ENCODE measurements at regions not wholly inside any gene's neighbourhood (a gene's known extent, or its start where the extent isn't known, plus 50 kb on each side); places are given as distances from the start of the nearest gene placed in this dataset.
A peak's percentile ranks its signal among the peaks of the same experiment; 100 is the strongest.

GRCh38 chr5:86977190-86977589 is 290.5 kb upstream of the RASA1 start:
- Histone ChIP-seq H2AFZ (ENCODE audit: low read length) (no peak overlapping the region), H3K36me3 (ENCODE audit: control insufficient read depth, insufficient read depth, low read length) (no peaks in the 10 kb centered on the region), H3K27me3 (ENCODE audit: control insufficient read depth, insufficient read depth, low read length) (no peaks in the 10 kb centered on the region), H3K4me2 (ENCODE audit: extremely low read depth, insufficient read depth, low read length) (no peak overlapping the region), H3K4me3 (replicated peaks in 1 of 4; ENCODE audit: control extremely low read depth in 1 of 4, insufficient read depth in 1 of 4, low read depth in 3 of 4, low read length in 4 of 4) (no peak overlapping the region), H3K9me3 (ENCODE audit: control insufficient read depth, insufficient read depth, low read depth, low read length) (no peaks in the 10 kb centered on the region), H3K9ac (ENCODE audit: insufficient read depth, low read length) (no peak overlapping the region), H3K79me2 (ENCODE audit: control insufficient read depth, insufficient read depth, low read length) (no peaks in the 10 kb centered on the region), H3K27ac (ENCODE audit: insufficient read depth, low read length) (no peak overlapping the region), H4K20me1 (ENCODE audit: control insufficient read depth, extremely low read depth, insufficient read depth, low read length) (no peaks in the 10 kb centered on the region), H3K4me1 (ENCODE audit: control insufficient read depth, extremely low read depth, insufficient read depth, low read length) (no peaks in the 10 kb centered on the region)
- DNase-seq (ENCODE audit: low read depth in 2 of 2) = peak in 1 of 2 donors; percentile 37
- no peak for TF ChIP-seq CTCF (conservative IDR thresholded peaks at IDR 0.05 in 1 of 2, IDR thresholded peaks at IDR 0.05 in 1 of 2; ENCODE audit: low read depth in 1 of 2, low read length in 2 of 2)
- no peak for TF ChIP-seq EZH2 (IDR thresholded peaks at IDR 0.05; ENCODE audit: low read length, missing control alignments)

GRCh38 chr5:86977808-86978207 is 289.9 kb upstream of the RASA1 start:
- Histone ChIP-seq H3K27me3 (ENCODE audit: control insufficient read depth, insufficient read depth, low read length) (no peaks in the 10 kb centered on the region), H2AFZ (ENCODE audit: low read length) (no peak overlapping the region), H3K9ac (ENCODE audit: insufficient read depth, low read length) (no peak overlapping the region), H3K36me3 (ENCODE audit: control insufficient read depth, insufficient read depth, low read length) (no peaks in the 10 kb centered on the region), H3K9me3 (ENCODE audit: control insufficient read depth, insufficient read depth, low read depth, low read length) (no peaks in the 10 kb centered on the region), H3K79me2 (ENCODE audit: control insufficient read depth, insufficient read depth, low read length) (no peaks in the 10 kb centered on the region), H4K20me1 (ENCODE audit: control insufficient read depth, extremely low read depth, insufficient read depth, low read length) (no peaks in the 10 kb centered on the region), H3K4me3 (replicated peaks in 1 of 4; ENCODE audit: control extremely low read depth in 1 of 4, insufficient read depth in 1 of 4, low read depth in 3 of 4, low read length in 4 of 4) (no peak overlapping the region), H3K27ac (ENCODE audit: insufficient read depth, low read length) (no peak overlapping the region), H3K4me1 (ENCODE audit: control insufficient read depth, extremely low read depth, insufficient read depth, low read length) (no peaks in the 10 kb centered on the region), H3K4me2 (ENCODE audit: extremely low read depth, insufficient read depth, low read length) (no peak overlapping the region)
- TF ChIP-seq EZH2 (IDR thresholded peaks at IDR 0.05; ENCODE audit: low read length, missing control alignments) (no peak), CTCF (conservative IDR thresholded peaks at IDR 0.05 in 1 of 2, IDR thresholded peaks at IDR 0.05 in 1 of 2; ENCODE audit: low read depth in 1 of 2, low read length in 2 of 2) (no peak)
- DNase-seq (ENCODE audit: low read depth in 2 of 2) = no peak

- Histone ChIP-seq H3K9ac (ENCODE audit: insufficient read depth, low read length) (no peak overlapping the region), H3K9me3 (ENCODE audit: control insufficient read depth, insufficient read depth, low read depth, low read length) (no peaks in the 10 kb centered on the region)
These were observed 287.8 kb upstream of the RASA1 start for GRCh38 chr5:86979811-86980411.

More at GRCh38 chr5:86979811-86980411, 287.8 kb upstream of the RASA1 start:
- no peaks in the 10 kb centered on the region for H3K27me3 ChIP-seq (ENCODE audit: control insufficient read depth, insufficient read depth, low read length)
- H3K4me1 ChIP-seq (ENCODE audit: control insufficient read depth, extremely low read depth, insufficient read depth, low read length) = no peaks in the 10 kb centered on the region
- no peaks in the 10 kb centered on the region for H3K36me3 ChIP-seq (ENCODE audit: control insufficient read depth, insufficient read depth, low read length)
- peak; percentile 81 to 84 for DNase-seq (ENCODE audit: low read depth in 2 of 2)
- H3K4me3 ChIP-seq (replicated peaks in 1 of 4; ENCODE audit: control extremely low read depth in 1 of 4, insufficient read depth in 1 of 4, low read depth in 3 of 4, low read length in 4 of 4) = no peak overlapping the region
- H3K79me2 ChIP-seq (ENCODE audit: control insufficient read depth, insufficient read depth, low read length) = no peaks in the 10 kb centered on the region
- H4K20me1 ChIP-seq (ENCODE audit: control insufficient read depth, extremely low read depth, insufficient read depth, low read length) = no peaks in the 10 kb centered on the region
- H3K27ac ChIP-seq (ENCODE audit: insufficient read depth, low read length) = no peak overlapping the region
- H2AFZ ChIP-seq (ENCODE audit: low read length) = no peak overlapping the region
- no peak for TF ChIP-seq CTCF (conservative IDR thresholded peaks at IDR 0.05 in 1 of 2, IDR thresholded peaks at IDR 0.05 in 1 of 2; ENCODE audit: low read depth in 1 of 2, low read length in 2 of 2)
- no peak for TF ChIP-seq EZH2 (IDR thresholded peaks at IDR 0.05; ENCODE audit: low read length, missing control alignments)
- H3K4me2 ChIP-seq (ENCODE audit: extremely low read depth, insufficient read depth, low read length) = peak overlapping the region; percentile 17
